Endodermal cell (in vitro differentiated cells): ENCODE measurements at regions not wholly inside any gene's neighbourhood (a gene's known extent, or its start where the extent isn't known, plus 50 kb on each side); places are given as distances from the start of the nearest gene placed in this dataset.

Experiments used
- DNase-seq: peaks from one replicate; pipeline ENCODE4 v3.0.0-alpha.2; 2017
- H3K27ac ChIP-seq: 2 replicates; pipeline ENCODE4 v1.5.1; 2013; ENCODE audit warnings: mild to moderate bottlenecking, low read depth, low read length, moderate library complexity
- H3K27me3 ChIP-seq: 2 replicates; pipeline ENCODE4 v1.6.1; 2013; ENCODE audit warnings: mild to moderate bottlenecking, low read length, moderate library complexity; ENCODE audit not compliant: insufficient read depth, control insufficient read depth, poor library complexity, severe bottlenecking
- H3K36me3 ChIP-seq: 2 replicates; pipeline ENCODE4 v1.7.0; 2013; ENCODE audit warnings: mild to moderate bottlenecking, low read length, moderate library complexity; ENCODE audit not compliant: control insufficient read depth, insufficient read depth
- H3K4me1 ChIP-seq: one replicate; pipeline ENCODE4 v1.7.0; 2013; ENCODE audit warnings: low read length; ENCODE audit not compliant: control insufficient read depth, insufficient read depth
- H3K4me3 ChIP-seq: 2 replicates; pipeline ENCODE4 v1.5.1; 2013; ENCODE audit warnings: mild to moderate bottlenecking, low read length, moderate library complexity
- H3K9ac ChIP-seq: 2 replicates; pipeline ENCODE4 v1.6.1; 2013; ENCODE audit warnings: mild to moderate bottlenecking, low read length, moderate library complexity; ENCODE audit not compliant: poor library complexity, severe bottlenecking; ENCODE audit errors: extremely low read depth
- H3K9me3 ChIP-seq: 2 replicates; pipeline ENCODE4 v1.6.1; 2013; ENCODE audit warnings: mild to moderate bottlenecking, low read length, moderate library complexity; ENCODE audit not compliant: control insufficient read depth
- H3K27ac Mint-ChIP-seq: 2 replicates; pipeline ENCODE4 v1.8.0; 2020; ENCODE audit warnings: mixed read lengths
- H3K27me3 Mint-ChIP-seq: 2 replicates; pipeline ENCODE4 v1.8.0; 2021; ENCODE audit warnings: mild to moderate bottlenecking, mixed read lengths; ENCODE audit not compliant: insufficient read depth
- H3K36me3 Mint-ChIP-seq: 2 replicates; pipeline ENCODE4 v1.8.0; 2020; ENCODE audit warnings: low read depth, mixed read lengths
- H3K4me1 Mint-ChIP-seq: 2 replicates; pipeline ENCODE4 v1.8.0; 2020; ENCODE audit warnings: mixed read lengths
- H3K4me3 Mint-ChIP-seq: 2 replicates; pipeline ENCODE4 v1.8.0; 2020; ENCODE audit warnings: mild to moderate bottlenecking, moderate library complexity, mixed read lengths
- H3K9me3 Mint-ChIP-seq: 2 replicates; pipeline ENCODE4 v1.8.0; 2020; ENCODE audit warnings: mild to moderate bottlenecking, mixed read lengths
- WGBS, 2 experiments: methylation state at CpG; one replicate each; pipeline versions ENCODE4 v1.1.5 to v1.1.7; 2013; ENCODE audit warnings: missing lambda C conversion rate in 2 of 2, mixed read lengths in 1 of 2; ENCODE audit not compliant: insufficient coverage in 1 of 2, insufficient read length in 1 of 2; 5-methylcytosine and 5-hydroxymethylcytosine counted together
- TF ChIP-seq, protein P1 (sequence below): fragments of 200-600 bp; sonication (generic); conservative IDR thresholded peaks from 2 replicates; pipeline ENCODE4 v1.5.0; 2021; ENCODE audit warnings: antibody characterized with exemption, mild to moderate bottlenecking

DNA sequence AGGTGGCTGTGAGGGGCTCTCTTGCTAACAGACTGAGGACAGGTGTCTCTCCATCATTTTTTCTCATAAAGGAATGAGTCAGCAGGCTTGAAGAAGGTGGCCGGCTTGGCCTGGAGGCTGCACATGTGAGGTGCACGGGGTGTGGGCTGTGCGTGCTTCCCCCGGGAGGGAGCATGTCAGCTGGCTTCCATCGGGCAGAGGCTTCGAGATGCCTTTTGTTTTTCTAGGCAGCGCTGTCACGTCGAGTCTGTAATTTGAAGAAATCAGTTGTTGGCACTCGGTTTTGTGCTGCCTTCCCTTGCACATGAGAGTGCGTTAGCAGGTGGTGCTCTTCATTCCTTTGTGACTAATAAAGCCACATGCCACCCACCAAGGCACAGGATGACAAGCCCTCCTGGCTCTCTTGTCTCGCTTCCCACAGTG lies 89.7 kb downstream of the NPIPB11 start:
- Mint-ChIP-seq H3K4me1 (peaks cover 8% of the 10 kb centered on the region), H3K4me3 (no peak overlapping the region)
- no peak overlapping the region for H3K27ac ChIP-seq

DNA sequence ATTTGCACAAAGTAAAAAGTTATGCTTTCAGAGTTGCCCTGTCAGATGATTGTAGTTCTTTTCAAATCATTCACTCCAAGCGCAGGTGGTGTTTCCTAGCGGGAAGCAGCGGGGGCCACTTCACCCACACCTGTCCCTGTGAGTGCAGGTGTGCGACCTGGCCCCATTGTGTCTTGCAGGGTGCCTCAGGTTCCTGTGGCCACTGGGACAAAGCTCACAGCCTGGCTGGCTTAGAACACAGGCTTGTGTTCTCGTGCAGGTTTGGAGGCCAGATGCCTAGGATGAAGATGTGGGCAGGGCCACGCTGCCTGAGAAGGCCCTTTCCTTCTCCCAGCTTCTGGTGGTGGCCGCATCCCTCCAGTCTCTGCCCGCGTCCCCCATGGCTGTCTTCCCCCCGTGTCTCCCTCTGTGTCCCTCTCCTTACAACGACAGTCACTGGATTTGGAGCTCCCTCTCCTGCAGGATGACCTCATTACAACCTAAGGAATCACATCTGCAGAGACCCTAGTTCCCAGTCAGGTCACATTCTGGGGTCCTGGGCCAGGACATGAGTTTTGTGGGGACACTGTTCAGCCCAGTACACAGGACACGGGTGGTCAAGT lies 90.5 kb downstream of the NPIPB11 start:
- TF ChIP-seq, protein P1, sequence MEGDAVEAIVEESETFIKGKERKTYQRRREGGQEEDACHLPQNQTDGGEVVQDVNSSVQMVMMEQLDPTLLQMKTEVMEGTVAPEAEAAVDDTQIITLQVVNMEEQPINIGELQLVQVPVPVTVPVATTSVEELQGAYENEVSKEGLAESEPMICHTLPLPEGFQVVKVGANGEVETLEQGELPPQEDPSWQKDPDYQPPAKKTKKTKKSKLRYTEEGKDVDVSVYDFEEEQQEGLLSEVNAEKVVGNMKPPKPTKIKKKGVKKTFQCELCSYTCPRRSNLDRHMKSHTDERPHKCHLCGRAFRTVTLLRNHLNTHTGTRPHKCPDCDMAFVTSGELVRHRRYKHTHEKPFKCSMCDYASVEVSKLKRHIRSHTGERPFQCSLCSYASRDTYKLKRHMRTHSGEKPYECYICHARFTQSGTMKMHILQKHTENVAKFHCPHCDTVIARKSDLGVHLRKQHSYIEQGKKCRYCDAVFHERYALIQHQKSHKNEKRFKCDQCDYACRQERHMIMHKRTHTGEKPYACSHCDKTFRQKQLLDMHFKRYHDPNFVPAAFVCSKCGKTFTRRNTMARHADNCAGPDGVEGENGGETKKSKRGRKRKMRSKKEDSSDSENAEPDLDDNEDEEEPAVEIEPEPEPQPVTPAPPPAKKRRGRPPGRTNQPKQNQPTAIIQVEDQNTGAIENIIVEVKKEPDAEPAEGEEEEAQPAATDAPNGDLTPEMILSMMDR = peak; percentile 63

More for the DNA sequence above, 89.7 kb downstream of the NPIPB11 start:
- TF ChIP-seq, protein P1 = no peak
- H3K9me3 Mint-ChIP-seq = no peaks in the 10 kb centered on the region
- no peaks in the 10 kb centered on the region for H3K27me3 ChIP-seq
- H3K9me3 ChIP-seq = no peaks in the 10 kb centered on the region
- H3K36me3 ChIP-seq = no peaks in the 10 kb centered on the region
- no peaks in the 10 kb centered on the region for H3K36me3 Mint-ChIP-seq
- no peak overlapping the region for H3K9ac ChIP-seq
- no peak overlapping the region for H3K4me3 ChIP-seq
- WGBS, 2 experiments = 83 to 89% methylated on average over 11 to 12 of the region's 12 CpGs
- H3K27me3 Mint-ChIP-seq = peaks cover 2% of the 10 kb centered on the region
- no peaks in the 10 kb centered on the region for H3K4me1 ChIP-seq
- no peak for DNase-seq
- no peak overlapping the region for H3K27ac Mint-ChIP-seq

DNA sequence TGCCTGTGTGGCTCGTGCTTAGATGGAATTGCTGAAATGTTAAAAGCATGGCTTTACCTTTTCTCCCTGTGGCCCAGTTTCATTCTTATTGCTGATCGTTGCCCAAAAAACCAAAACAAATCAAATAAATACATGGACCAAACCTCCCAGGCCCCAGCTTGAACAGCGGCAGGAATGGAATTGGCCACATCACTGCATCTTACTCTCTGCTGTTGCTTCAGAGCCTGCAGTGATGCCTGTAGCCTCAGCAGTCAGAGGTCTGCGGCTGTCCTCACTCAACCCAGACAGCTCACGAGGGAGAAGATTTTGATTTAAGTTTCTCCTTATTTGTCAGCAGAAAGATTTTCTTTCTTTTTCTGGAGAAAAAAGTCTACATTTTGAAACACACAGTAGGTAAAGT lies 91.5 kb downstream of the NPIPB11 start:
- no peaks in the 10 kb centered on the region for H3K27me3 ChIP-seq
- no peaks in the 10 kb centered on the region for H3K36me3 Mint-ChIP-seq
- H3K9me3 ChIP-seq = no peaks in the 10 kb centered on the region
- H3K27ac ChIP-seq = no peak overlapping the region
- H3K4me1 ChIP-seq = no peaks in the 10 kb centered on the region
- H3K27me3 Mint-ChIP-seq = peaks cover 2% of the 10 kb centered on the region
- no peak overlapping the region for H3K27ac Mint-ChIP-seq
- H3K9ac ChIP-seq = no peak overlapping the region
- no peak for DNase-seq
- 90 to 96% methylated on average over 2 to 5 of the region's 5 CpGs for WGBS, 2 experiments
- H3K4me1 Mint-ChIP-seq = peaks cover 3% of the 10 kb centered on the region
- TF ChIP-seq, protein P1 = no peak
- no peaks in the 10 kb centered on the region for H3K9me3 Mint-ChIP-seq
- no peaks in the 10 kb centered on the region for H3K36me3 ChIP-seq
- H3K4me3 ChIP-seq = no peak overlapping the region
- H3K4me3 Mint-ChIP-seq = no peak overlapping the region

More for the DNA sequence above, 90.5 kb downstream of the NPIPB11 start:
- WGBS, 2 experiments = 79 to 86% methylated on average over 5 to 12 of the region's 12 CpGs
- Histone ChIP-seq H3K9me3 (no peaks in the 10 kb centered on the region), H3K27ac (no peak overlapping the region), H3K4me1 (no peaks in the 10 kb centered on the region), H3K27me3 (no peaks in the 10 kb centered on the region), H3K9ac (no peak overlapping the region), H3K36me3 (no peaks in the 10 kb centered on the region), H3K4me3 (no peak overlapping the region)
- peak; percentile 75 for DNase-seq
- H3K27ac Mint-ChIP-seq = peak overlapping the region; percentile 28
- H3K36me3 Mint-ChIP-seq = no peaks in the 10 kb centered on the region
- no peaks in the 10 kb centered on the region for H3K9me3 Mint-ChIP-seq
- H3K27me3 Mint-ChIP-seq = peaks cover 2% of the 10 kb centered on the region
- no peak overlapping the region for H3K4me3 Mint-ChIP-seq
- peaks cover 8% of the 10 kb centered on the region for H3K4me1 Mint-ChIP-seq
